ENCODE measurements at regions not wholly inside any gene's neighbourhood (a gene's known extent, or its start where the extent isn't known, plus 50 kb on each side); places are given as distances from the start of the nearest gene placed in this dataset.

DNA sequence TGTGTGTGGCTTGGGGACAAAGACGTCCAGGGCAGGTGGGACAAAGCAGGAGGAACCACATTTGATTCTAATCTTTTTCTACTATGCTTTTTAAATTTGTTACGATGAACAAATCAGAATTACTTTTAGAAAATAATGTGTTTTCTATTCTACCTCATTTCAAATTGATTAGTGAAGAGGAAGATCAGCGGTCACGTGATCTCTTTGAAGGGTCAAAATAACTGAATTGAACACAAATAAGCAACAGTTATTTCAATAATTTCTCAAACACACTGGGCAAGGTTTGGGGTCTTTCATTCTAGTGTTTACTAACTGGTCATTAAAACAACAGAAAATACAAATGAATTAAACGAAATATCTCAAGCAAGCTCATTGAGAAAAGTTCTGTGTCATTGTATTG lies 773.0 kb upstream of the IGFBP3 start:
- TF ChIP-seq POLR2A (IDR thresholded peaks at IDR 0.05) = no peak
- TF ChIP-seq, protein P1, sequence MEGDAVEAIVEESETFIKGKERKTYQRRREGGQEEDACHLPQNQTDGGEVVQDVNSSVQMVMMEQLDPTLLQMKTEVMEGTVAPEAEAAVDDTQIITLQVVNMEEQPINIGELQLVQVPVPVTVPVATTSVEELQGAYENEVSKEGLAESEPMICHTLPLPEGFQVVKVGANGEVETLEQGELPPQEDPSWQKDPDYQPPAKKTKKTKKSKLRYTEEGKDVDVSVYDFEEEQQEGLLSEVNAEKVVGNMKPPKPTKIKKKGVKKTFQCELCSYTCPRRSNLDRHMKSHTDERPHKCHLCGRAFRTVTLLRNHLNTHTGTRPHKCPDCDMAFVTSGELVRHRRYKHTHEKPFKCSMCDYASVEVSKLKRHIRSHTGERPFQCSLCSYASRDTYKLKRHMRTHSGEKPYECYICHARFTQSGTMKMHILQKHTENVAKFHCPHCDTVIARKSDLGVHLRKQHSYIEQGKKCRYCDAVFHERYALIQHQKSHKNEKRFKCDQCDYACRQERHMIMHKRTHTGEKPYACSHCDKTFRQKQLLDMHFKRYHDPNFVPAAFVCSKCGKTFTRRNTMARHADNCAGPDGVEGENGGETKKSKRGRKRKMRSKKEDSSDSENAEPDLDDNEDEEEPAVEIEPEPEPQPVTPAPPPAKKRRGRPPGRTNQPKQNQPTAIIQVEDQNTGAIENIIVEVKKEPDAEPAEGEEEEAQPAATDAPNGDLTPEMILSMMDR (IDR thresholded peaks at IDR 0.05) = no peak

Measured in adrenal gland (tissue), 5 donors.